H7 (cell line): ENCODE measurements at regions not wholly inside any gene's neighbourhood (a gene's known extent, or its start where the extent isn't known, plus 50 kb on each side); places are given as distances from the start of the nearest gene placed in this dataset.
A peak's percentile ranks its signal among the peaks of the same experiment; 100 is the strongest.

ENCODE experiments used
- DNase-seq: peaks from one replicate; pipeline ENCODE4 v3.0.0; 2012
- H3K27me3 ChIP-seq: 2 replicates; pipeline ENCODE4 v1.6.0; 2011; ENCODE audit warnings: mild to moderate bottlenecking, low read length; ENCODE audit not compliant: control insufficient read depth, insufficient read depth
- H3K36me3 ChIP-seq: replicated peaks from 2 replicates; pipeline ENCODE4 v1.5.1; 2011; ENCODE audit warnings: low read length; ENCODE audit not compliant: control insufficient read depth, insufficient read depth
- H3K4me3 ChIP-seq: 2 replicates; pipeline ENCODE4 v1.5.1; 2011; ENCODE audit warnings: low read depth, mild to moderate bottlenecking, control low read depth, low read length, moderate library complexity; ENCODE audit not compliant: insufficient read depth

DNA sequence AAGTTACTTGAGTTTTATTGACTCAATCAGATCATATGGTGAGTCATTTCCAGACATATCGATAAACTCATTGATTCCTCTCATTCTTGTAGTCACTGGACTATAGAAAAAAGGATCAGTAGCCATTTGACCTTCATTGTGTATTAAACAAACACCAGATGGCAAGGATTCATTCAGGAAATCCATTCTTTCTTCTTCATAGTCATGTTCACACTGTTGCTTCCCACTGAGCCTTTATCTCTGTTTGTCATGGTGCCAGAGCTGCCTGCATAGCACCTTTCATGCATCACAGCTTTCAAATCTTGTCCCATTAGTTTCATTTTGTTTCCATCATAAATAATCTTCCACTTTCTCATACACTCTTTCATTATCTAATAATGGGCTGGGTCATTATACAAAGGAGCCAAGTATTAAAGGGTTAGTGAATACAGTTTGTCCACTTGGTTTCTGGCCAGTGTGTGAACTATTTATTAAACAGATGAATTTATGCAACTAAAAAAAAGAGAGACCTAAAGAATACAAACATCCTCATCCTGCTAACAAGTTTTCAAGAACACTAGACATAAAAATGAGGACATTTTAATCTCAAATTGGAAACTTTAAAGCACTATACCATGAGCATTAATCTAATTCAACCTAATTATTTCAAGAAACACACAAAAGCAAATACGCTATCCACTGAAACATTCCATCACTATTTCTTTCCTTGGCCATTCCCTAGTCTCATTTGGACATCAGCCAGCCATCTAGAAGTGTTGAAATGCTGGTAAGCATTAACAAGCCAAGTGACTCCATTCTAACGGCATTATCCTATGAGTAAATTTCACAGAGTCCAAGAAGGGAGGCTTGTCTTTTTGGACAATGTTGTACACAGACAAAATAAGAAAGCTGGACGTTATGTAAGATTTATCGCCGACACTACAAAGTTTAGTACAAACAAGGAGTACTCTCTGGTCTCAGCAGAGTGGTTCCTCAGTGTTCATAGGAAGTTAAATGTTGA, 476.5 kb downstream of the FOXG1 start:
- no peaks in the 10 kb centered on the region for H3K36me3 ChIP-seq
- H3K27me3 ChIP-seq: no peaks in the 10 kb centered on the region
- H3K4me3 ChIP-seq: no peak overlapping the region
- no peak for DNase-seq

DNA sequence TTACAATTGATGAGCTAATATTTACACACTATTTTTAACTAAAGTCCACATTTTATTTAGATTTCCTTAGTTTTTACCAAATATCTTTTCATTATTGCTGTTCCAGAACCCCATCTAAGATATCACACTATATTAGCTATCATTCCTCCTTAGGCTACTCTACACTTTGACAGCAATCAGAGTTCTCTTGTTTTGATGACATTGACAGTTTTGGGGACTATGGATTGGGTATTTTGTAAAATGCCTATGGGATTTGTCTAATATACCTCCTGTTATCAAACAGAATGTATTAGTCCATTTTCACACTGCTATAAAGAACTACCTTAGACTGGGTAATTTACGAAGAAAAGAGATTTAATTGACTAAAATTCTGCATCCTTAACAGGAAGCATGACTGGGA, 489.1 kb downstream of the FOXG1 start:
- DNase-seq: no peak
- Histone ChIP-seq H3K27me3 (no peaks in the 10 kb centered on the region), H3K36me3 (no peaks in the 10 kb centered on the region), H3K4me3 (no peak overlapping the region)

DNA sequence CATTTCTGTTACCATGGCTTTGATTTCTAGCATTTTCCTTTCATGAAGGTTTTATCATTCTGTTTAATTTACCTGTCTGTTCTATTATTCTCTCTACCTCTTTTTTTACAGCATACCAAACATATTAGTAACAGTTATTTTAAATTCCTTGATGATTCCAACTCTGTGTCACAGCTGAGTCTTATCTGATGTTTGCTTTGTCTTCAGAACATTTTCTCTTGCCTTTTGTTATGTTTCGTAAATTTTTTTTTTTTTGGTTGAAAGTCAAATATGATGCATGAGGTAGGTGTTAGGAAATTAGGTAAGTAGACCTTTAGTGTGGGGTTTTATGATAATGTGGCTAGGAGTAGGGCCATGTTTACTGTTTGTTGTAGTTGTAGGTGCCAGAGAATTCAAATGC, 496.4 kb downstream of the FOXG1 start:
- Histone ChIP-seq H3K27me3 (no peaks in the 10 kb centered on the region), H3K4me3 (no peak overlapping the region), H3K36me3 (no peaks in the 10 kb centered on the region)
- no peak for DNase-seq

DNA sequence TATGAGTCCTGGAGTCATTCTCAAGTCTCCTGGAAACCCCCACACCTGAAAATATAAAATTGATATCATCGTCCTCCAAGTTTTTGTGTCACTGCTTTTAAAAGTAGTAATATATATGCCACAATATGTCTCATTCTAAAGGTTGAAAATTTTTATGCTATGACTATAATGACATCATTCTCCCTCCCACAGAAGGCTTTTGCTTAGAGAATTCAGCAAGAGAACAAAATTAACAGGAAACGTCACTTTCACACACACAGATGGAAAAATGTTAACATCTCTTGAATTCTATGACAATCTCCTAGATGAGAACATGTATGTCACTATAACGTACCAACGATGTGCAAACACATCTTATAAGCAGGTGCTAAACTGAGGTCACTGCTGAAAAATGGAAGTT, 498.3 kb downstream of the FOXG1 start:
- Histone ChIP-seq H3K4me3 (no peak overlapping the region), H3K36me3 (no peaks in the 10 kb centered on the region), H3K27me3 (no peaks in the 10 kb centered on the region)
- DNase-seq: no peak

DNA sequence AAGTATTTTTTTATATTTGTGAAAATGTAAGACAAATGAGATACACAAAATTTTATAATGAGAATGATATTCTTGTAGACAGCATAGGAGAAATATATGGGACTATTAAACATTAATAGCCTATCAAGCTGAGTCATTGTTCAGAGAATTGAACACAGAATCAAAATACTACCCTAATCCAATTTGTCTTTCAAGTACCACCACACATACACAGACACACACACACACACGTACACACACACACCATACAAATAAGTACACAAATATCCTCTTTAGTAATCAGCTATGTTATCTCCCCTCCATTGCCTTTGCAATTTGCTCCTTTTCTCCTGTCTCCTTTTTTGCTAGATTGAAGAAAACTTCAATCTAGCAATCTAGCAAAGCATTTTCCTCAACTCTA, 499.3 kb downstream of the FOXG1 start:
- Histone ChIP-seq H3K27me3 (no peaks in the 10 kb centered on the region), H3K36me3 (no peaks in the 10 kb centered on the region)

DNA sequence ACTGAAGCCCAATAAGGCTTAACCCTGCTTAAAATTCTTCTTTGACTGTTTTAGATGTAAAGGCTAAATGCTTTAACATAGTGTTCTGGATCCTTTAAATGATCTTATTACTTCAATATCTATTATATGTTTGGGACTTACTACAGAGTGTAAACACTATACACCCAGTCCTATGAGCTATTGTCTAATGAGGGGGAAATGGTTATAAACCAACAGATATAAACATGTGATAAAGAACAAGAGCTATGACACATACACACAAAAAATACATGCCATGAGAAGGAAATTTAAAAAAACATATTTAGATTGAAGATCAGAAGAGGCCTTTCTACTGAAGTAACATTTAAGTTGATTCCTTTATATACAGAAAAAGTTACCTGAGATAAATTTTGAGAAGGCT, 505.1 kb downstream of the FOXG1 start:
- H3K4me3 ChIP-seq: no peak overlapping the region
- no peaks in the 10 kb centered on the region for H3K36me3 ChIP-seq
- no peak for DNase-seq
- H3K27me3 ChIP-seq: no peaks in the 10 kb centered on the region

More for the DNA sequence above, 499.3 kb downstream of the FOXG1 start:
- H3K4me3 ChIP-seq: no peak overlapping the region
- DNase-seq: no peak

DNA sequence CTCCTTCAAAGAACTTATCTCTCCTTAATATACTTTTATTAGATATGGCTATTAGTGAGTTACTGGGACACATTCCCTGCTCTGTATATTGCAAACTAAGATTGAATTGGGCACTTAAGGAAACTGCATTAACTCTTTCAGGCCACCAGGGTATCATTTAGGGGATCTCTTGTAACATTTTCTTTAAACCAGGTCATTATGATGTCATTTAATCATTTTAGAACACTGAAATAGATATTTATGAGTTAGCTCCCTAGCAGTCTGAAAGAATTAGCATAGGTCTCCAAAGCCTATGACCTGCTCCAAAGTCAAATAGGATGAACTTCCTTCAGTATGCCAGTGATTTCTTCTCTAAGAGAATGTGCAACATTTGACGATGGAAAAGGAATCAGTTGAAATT, 506.9 kb downstream of the FOXG1 start:
- peak; percentile 0 for DNase-seq
- Histone ChIP-seq H3K4me3 (no peak overlapping the region), H3K36me3 (no peaks in the 10 kb centered on the region), H3K27me3 (no peaks in the 10 kb centered on the region)

DNA sequence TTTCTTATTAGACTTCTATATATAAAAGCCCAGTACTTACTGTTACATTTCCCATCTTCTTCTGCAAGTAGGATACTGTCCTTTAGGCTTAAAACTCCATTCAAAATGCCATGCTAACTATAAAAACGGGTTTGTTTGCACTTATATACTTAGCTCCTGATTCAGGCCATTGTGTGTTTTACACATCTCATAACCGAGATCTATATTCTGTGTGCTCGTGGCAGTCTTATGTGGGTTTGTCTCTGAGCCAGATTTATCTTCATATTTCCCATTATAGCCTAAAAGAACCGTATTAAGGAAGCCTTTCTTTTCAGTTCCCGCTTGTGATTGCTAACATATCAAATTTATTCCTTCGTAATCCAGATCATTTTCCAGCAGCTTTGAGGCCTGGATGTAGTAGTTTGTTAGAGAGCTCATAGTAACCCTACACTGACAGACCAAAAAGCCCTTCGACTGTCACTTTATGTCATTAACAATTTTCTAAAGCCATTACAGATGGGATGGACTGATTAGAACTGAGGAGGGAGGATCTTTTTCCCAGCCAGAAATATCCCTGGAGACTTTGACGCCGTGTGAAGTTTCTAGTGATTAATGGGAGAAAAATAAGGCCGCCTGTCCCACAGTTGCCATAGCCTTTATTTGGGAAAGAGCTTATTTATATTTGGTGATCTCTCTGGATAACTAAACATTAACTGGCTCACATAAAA, 508.5 kb downstream of the FOXG1 start:
- H3K4me3 ChIP-seq: no peak overlapping the region
- no peak for DNase-seq
- H3K36me3 ChIP-seq: no peaks in the 10 kb centered on the region
- H3K27me3 ChIP-seq: no peaks in the 10 kb centered on the region

DNA sequence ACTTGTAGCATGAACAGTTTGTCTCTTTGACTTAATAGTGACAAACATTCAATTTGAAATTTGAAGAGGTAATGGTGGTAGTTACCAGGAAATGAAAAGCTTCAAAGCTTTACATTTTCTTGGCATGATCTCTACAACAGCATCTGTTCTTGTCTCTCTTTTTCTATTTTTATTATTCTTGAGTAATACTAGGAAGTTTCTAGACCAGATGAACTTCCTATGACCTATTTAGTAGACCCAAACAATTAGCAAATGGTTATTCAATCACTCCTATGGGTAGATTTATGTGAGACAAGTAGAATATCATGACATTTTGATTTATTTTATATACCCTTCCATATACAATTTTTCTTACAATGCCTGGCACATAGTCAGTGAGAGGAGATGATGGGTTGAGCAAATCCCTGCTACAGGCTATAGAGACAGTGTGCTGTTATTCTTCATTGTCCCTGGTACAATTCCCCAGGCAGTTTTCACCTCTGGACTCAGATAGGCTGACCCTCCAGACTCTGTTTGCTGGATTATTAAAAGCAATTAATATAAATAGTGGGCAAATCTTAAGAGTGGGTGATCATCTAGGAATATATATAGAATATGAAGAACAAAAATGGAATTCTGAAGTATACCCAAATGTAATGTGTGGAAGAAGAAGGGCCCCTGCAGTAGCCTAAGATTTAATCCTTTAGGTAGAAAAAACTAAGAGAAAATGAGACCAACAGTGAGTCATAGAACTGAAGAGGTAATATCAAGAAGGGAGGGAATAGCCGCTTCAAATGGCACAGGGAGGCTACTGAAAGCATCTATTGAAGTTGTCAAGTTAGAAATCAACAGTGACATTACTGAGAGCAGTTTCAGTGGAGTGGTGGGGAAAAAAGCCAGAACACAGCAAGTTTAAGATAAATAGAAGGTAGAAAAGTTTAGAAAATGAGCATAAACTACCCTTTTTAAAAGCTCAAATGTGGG, 512.0 kb downstream of the FOXG1 start:
- no peaks in the 10 kb centered on the region; the same call in 1 of the 2 replicates for H3K27me3 ChIP-seq
- no peaks in the 10 kb centered on the region for H3K36me3 ChIP-seq
- no peak overlapping the region for H3K4me3 ChIP-seq
- no peak for DNase-seq

DNA sequence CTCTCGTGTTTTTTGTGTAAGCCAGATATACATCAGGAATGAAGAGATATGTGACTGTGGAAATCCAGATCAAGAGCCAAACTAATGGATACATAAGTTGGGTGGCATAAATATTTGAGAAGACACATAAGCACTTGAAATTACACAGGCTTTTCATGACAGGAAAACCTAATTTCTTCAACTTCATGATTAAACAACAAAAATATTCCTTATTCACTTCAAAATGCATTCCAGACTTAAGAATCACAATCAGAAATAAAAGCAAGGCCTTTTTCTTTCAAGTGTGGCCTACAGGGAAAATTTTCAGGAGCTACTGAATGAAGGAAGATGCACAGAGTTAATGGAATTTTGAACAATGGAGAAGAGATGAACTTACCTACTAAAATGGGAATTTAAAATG, 515.6 kb downstream of the FOXG1 start:
- no peak for DNase-seq
- no peaks in the 10 kb centered on the region; the same call in 1 of the 2 replicates for H3K27me3 ChIP-seq
- no peaks in the 10 kb centered on the region for H3K36me3 ChIP-seq
- H3K4me3 ChIP-seq: no peak overlapping the region

DNA sequence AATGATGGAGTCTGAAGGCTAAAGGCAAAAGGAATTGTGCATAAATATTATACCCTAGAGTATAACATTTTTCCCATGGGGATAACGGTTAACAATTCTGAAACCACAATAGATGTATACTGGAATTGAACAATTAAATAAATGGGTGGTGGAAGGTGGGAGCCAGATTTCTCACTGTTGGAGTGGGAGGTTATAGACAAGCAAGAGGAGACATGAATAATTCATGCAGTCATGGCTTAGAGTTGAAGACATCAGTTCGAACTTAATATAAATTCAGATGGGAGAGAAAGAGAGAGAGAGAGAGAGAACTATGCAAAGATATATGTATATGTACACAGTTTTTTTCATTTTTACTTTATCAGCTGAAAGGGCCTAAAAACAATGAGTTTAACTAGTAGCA, 523.9 kb downstream of the FOXG1 start:
- H3K27me3 ChIP-seq: no peaks in the 10 kb centered on the region
- no peak for DNase-seq
- H3K4me3 ChIP-seq: no peak overlapping the region
- H3K36me3 ChIP-seq: no peaks in the 10 kb centered on the region

DNA sequence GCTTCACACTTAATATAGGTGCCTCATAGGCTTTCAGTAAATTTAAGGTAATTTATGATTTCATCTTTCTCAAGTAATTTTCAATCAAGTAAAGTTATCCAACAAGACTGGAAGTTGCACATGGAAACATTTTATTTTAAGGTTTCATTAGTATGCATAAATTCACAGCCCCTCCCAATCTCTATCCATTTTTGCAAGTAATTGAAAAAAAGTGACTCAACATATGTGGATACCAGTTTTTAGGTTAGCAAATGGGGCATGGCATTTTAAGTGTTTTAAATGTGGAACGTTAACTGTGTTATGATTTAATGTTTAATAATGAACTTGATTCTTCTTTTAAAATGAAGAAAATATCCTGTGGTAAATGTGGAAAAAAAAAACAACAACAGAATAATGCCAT, 532.8 kb downstream of the FOXG1 start:
- no peak for DNase-seq
- no peaks in the 10 kb centered on the region for H3K36me3 ChIP-seq
- H3K4me3 ChIP-seq: no peak overlapping the region
- no peaks in the 10 kb centered on the region for H3K27me3 ChIP-seq

DNA sequence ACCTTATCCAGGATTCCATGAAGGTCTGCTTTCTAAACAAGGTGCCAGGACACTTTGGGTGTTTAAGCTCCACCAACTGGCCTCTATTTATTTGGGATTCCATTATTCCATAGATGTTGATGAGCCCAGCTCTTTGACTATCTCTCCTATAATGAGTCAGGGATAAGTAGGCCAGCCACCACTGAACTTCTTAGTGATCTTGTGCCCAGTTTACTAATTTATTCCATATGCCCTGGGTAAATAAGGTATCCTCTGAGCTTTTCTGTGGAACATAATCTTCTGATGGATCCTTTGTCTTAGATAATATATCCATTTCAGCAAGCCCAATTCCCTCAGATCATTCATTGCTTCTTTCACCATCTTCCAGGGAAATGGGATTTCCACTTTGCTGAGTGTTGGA, 535.0 kb downstream of the FOXG1 start:
- Histone ChIP-seq H3K27me3 (no peaks in the 10 kb centered on the region), H3K36me3 (no peaks in the 10 kb centered on the region), H3K4me3 (no peak overlapping the region)
- DNase-seq: no peak

DNA sequence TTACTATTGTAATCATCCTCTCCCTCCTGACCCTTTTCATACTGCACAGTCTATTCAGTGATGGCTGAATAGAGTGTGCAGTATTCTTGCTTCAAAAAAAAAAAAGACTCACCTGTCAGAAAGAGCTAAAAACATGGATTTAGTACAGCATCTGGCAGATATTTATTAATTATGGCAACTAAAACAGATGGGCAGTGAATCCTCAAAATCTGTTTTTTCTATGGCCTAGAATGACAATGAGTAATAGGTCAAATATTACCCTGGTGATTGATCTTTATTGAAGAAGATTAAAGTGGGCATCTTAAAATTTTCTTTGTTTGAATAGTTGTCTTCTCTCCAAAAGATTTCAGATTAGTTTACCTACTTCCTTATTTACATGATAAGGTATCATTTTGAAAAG, 543.6 kb downstream of the FOXG1 start:
- Histone ChIP-seq H3K36me3 (no peaks in the 10 kb centered on the region), H3K4me3 (no peak overlapping the region), H3K27me3 (no peaks in the 10 kb centered on the region)
- DNase-seq: no peak
